ENCODE measurements at regions not wholly inside any gene's neighbourhood (a gene's known extent, or its start where the extent isn't known, plus 50 kb on each side); places are given as distances from the start of the nearest gene placed in this dataset.

- peak in 2 of 3 donors; percentile 26 to 53 for TF ChIP-seq CTCF (IDR thresholded peaks at IDR 0.05)
- no peak for TF ChIP-seq POLR2A (IDR thresholded peaks at IDR 0.05)
- Histone ChIP-seq H3K9me3 (no peaks in the 10 kb centered on the region), H3K27ac (no peak overlapping the region), H3K4me3 (no peak overlapping the region), H3K36me3 (no peaks in the 10 kb centered on the region), H3K27me3 (no peaks in the 10 kb centered on the region), H3K4me1 (ENCODE audit: insufficient read depth) (no peaks in the 10 kb centered on the region)
- DNase-seq = no peak
- WGBS, 3 donors = 62 to 67% (median 63%) methylated on average over 3 of the region's 3 CpGs
- intact Hi-C loops (cut with DNase I) = loop anchor here in 2 of 4 donors (5.0 kb wide), 1 partner anchor 494 kb away; no protein-coding TSS in a partner anchor
Observed at GRCh38 chr1:68346188-68346808, 103.5 kb downstream of the RPE65 start.

- H3K27ac ChIP-seq = no peak overlapping the region
- TF ChIP-seq EP300 (IDR thresholded peaks at IDR 0.05) = no peak
- TF ChIP-seq CTCF (IDR thresholded peaks at IDR 0.05) = no peak
- TF ChIP-seq POLR2A (IDR thresholded peaks at IDR 0.05) = no peak
- no peaks in the 10 kb centered on the region for H3K4me1 ChIP-seq (ENCODE audit: insufficient read depth)
- H3K9me3 ChIP-seq = no peaks in the 10 kb centered on the region
- no peak for DNase-seq
- H3K27me3 ChIP-seq = no peaks in the 10 kb centered on the region
- intact Hi-C loops (cut with DNase I) = loop anchor here in 2 of 4 donors (5.0 kb wide), 2 partner anchors 227 to 492 kb away; no protein-coding TSS in a partner anchor
- H3K36me3 ChIP-seq = no peaks in the 10 kb centered on the region
- 19 to 56% (median 27%) methylated on average over 4 of the region's 4 CpGs for WGBS, 3 donors
- no peak overlapping the region for H3K4me3 ChIP-seq
Observed at GRCh38 chr1:68344208-68344607, 105.5 kb downstream of the RPE65 start.

- Histone ChIP-seq H3K36me3 (no peaks in the 10 kb centered on the region), H3K4me1 (ENCODE audit: insufficient read depth) (peaks cover 1% of the 10 kb centered on the region), H3K27me3 (no peaks in the 10 kb centered on the region), H3K27ac (no peak overlapping the region), H3K4me3 (no peak overlapping the region), H3K9me3 (no peaks in the 10 kb centered on the region)
- WGBS, 3 donors = 82 to 91% (median 85%) methylated on average over 5 of the region's 5 CpGs
- TF ChIP-seq EP300 (IDR thresholded peaks at IDR 0.05) (no peak), POLR2A (IDR thresholded peaks at IDR 0.05) (no peak), CTCF (IDR thresholded peaks at IDR 0.05) (no peak)
- no peak for DNase-seq
- intact Hi-C loops (cut with DNase I) = loop anchor here in 2 of 4 donors (5.0 kb wide), 2 partner anchors 224 to 489 kb away; no protein-coding TSS in a partner anchor
Observed at GRCh38 chr1:68340951-68341350, 108.6 kb upstream of the WLS start.

- no peak for DNase-seq
- Histone ChIP-seq H3K4me1 (ENCODE audit: insufficient read depth) (peaks cover 1% of the 10 kb centered on the region), H3K9me3 (no peaks in the 10 kb centered on the region), H3K4me3 (no peak overlapping the region), H3K36me3 (no peaks in the 10 kb centered on the region), H3K27ac (no peak overlapping the region), H3K27me3 (no peaks in the 10 kb centered on the region)
- TF ChIP-seq EP300 (IDR thresholded peaks at IDR 0.05) = no peak
- intact Hi-C loops (cut with DNase I) = loop anchor here in 1 of 4 donors (5.0 kb wide), 1 partner anchor 572 kb away; no protein-coding TSS in a partner anchor
Observed at GRCh38 chr1:68339505-68339904, 107.2 kb upstream of the WLS start.

- Histone ChIP-seq H3K36me3 (no peaks in the 10 kb centered on the region), H3K4me3 (no peak overlapping the region), H3K9me3 (no peaks in the 10 kb centered on the region), H3K27me3 (no peaks in the 10 kb centered on the region), H3K4me1 (ENCODE audit: insufficient read depth) (peaks cover 1% of the 10 kb centered on the region), H3K27ac (no peak overlapping the region)
- WGBS, 3 donors = 91 to 94% (median 93%) methylated on average over 1 of the region's 1 CpG
- intact Hi-C loops (cut with DNase I) = loop anchor here in 1 of 4 donors (5.0 kb wide), 1 partner anchor 571 kb away; no protein-coding TSS in a partner anchor
- TF ChIP-seq POLR2A (IDR thresholded peaks at IDR 0.05) (no peak), CTCF (IDR thresholded peaks at IDR 0.05) (no peak), EP300 (IDR thresholded peaks at IDR 0.05) (no peak)
- DNase-seq = no peak
Observed at GRCh38 chr1:68338081-68338480, 105.8 kb upstream of the WLS start.

Measured in ovary (tissue), 7 donors.